HL-60 (cell line): ENCODE measurements at regions not wholly inside any gene's neighbourhood (a gene's known extent, or its start where the extent isn't known, plus 50 kb on each side); places are given as distances from the start of the nearest gene placed in this dataset.

Experiments used
- DNase-seq, 2 experiments: peaks; one replicate each; pipeline ENCODE4 v3.0.0-alpha.2; 2010 to 2020; ENCODE audit warnings: low read depth in 1 of 2, low spot score in 1 of 2
- H3K27ac ChIP-seq: fragments of 250-450 bp; sonication (Bioruptor Pico); replicated peaks from 2 replicates; pipeline ENCODE4 v1.5.1; 2020; ENCODE audit warnings: mild to moderate bottlenecking, moderate library complexity
- H3K27me3 ChIP-seq: fragments of 250-450 bp; sonication (Bioruptor Pico); 2 replicates; pipeline ENCODE4 v1.5.1; 2021; ENCODE audit warnings: mild to moderate bottlenecking, moderate library complexity; ENCODE audit not compliant: insufficient read depth, poor library complexity, severe bottlenecking
- H3K4me3 ChIP-seq: replicated peaks from 2 replicates; pipeline ENCODE4 v1.5.1; 2011; ENCODE audit warnings: mild to moderate bottlenecking, control low read depth, low read length; ENCODE audit not compliant: insufficient read depth
- GABPA ChIP-seq: IDR thresholded peaks from 2 replicates; pipeline ENCODE4 v1.6.1; 2012; ENCODE audit warnings: low read depth
- POLR2AphosphoS5 ChIP-seq: IDR thresholded peaks from 2 replicates; pipeline ENCODE4 v1.6.1; 2012; ENCODE audit warnings: low read depth
- SPI1 ChIP-seq: IDR thresholded peaks from 2 replicates; pipeline ENCODE4 v1.6.1; 2012; ENCODE audit warnings: low read depth, mild to moderate bottlenecking, borderline replicate concordance
- TF ChIP-seq, protein P1 (sequence below): IDR thresholded peaks from 2 replicates; pipeline ENCODE4 v1.6.1; 2012; ENCODE audit warnings: low read depth; ENCODE audit not compliant: insufficient replicate concordance
- TF ChIP-seq, protein P2 (sequence below): IDR thresholded peaks from one replicate; pipeline ENCODE4 v1.5.1; 2011; ENCODE audit warnings: low read length, control low read depth, inconsistent platforms; ENCODE audit not compliant: insufficient read depth

DNA sequence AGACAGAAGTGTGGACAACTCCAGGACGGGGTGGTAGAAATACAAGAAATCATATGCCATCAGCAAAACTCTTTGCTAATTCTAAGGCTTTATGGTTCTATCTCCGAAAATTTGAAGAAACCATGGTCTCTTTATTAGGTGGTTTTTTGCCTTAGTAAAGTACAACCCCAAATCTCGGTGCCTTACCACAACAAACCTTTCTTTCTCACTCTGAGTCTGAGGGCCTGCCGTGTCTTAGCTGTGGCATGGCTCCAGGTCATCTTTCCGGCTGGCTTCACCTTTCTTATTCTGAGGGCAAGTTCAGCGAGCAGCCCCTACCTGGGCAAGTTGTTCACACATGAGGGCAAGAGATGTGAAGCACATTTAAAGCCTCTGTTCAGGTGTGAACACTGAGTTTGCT, 280.6 kb downstream of the TTLL7 start:
- DNase-seq = no peak
- no peak overlapping the region for H3K27ac ChIP-seq
- no peak overlapping the region for H3K4me3 ChIP-seq
- TF ChIP-seq, protein P1, sequence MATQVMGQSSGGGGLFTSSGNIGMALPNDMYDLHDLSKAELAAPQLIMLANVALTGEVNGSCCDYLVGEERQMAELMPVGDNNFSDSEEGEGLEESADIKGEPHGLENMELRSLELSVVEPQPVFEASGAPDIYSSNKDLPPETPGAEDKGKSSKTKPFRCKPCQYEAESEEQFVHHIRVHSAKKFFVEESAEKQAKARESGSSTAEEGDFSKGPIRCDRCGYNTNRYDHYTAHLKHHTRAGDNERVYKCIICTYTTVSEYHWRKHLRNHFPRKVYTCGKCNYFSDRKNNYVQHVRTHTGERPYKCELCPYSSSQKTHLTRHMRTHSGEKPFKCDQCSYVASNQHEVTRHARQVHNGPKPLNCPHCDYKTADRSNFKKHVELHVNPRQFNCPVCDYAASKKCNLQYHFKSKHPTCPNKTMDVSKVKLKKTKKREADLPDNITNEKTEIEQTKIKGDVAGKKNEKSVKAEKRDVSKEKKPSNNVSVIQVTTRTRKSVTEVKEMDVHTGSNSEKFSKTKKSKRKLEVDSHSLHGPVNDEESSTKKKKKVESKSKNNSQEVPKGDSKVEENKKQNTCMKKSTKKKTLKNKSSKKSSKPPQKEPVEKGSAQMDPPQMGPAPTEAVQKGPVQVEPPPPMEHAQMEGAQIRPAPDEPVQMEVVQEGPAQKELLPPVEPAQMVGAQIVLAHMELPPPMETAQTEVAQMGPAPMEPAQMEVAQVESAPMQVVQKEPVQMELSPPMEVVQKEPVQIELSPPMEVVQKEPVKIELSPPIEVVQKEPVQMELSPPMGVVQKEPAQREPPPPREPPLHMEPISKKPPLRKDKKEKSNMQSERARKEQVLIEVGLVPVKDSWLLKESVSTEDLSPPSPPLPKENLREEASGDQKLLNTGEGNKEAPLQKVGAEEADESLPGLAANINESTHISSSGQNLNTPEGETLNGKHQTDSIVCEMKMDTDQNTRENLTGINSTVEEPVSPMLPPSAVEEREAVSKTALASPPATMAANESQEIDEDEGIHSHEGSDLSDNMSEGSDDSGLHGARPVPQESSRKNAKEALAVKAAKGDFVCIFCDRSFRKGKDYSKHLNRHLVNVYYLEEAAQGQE = no peak
- no peak for TF ChIP-seq POLR2AphosphoS5
- TF ChIP-seq, protein P2, sequence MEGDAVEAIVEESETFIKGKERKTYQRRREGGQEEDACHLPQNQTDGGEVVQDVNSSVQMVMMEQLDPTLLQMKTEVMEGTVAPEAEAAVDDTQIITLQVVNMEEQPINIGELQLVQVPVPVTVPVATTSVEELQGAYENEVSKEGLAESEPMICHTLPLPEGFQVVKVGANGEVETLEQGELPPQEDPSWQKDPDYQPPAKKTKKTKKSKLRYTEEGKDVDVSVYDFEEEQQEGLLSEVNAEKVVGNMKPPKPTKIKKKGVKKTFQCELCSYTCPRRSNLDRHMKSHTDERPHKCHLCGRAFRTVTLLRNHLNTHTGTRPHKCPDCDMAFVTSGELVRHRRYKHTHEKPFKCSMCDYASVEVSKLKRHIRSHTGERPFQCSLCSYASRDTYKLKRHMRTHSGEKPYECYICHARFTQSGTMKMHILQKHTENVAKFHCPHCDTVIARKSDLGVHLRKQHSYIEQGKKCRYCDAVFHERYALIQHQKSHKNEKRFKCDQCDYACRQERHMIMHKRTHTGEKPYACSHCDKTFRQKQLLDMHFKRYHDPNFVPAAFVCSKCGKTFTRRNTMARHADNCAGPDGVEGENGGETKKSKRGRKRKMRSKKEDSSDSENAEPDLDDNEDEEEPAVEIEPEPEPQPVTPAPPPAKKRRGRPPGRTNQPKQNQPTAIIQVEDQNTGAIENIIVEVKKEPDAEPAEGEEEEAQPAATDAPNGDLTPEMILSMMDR = no peak
- no peak for TF ChIP-seq GABPA
- no peak for TF ChIP-seq SPI1
- H3K27me3 ChIP-seq = no peaks in the 10 kb centered on the region

DNA sequence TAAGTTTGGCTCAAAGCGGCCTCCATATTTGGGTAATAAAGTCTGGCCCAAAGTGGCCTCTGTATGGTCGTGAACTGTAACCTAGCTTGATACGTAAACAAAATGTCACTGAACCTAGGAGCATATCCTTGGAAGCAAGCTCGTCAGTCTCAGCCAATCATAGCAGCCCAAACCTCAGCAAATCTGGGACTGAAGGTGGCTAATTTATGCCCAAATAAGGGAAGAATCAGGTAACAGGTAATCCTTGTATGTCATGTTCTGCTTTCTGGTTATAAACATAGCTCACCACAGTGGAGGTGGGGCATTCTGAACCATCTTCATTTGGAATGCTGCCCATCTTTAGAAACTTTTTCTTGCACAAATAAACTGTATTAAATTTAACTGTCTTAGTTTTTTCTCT, 281.1 kb downstream of the TTLL7 start:
- TF ChIP-seq GABPA (no peak), SPI1 (no peak)
- TF ChIP-seq, protein P1 = no peak
- TF ChIP-seq, protein P2 = no peak
- DNase-seq = no peak
- H3K27me3 ChIP-seq = no peaks in the 10 kb centered on the region
- H3K4me3 ChIP-seq = no peak overlapping the region
- no peak overlapping the region for H3K27ac ChIP-seq

DNA sequence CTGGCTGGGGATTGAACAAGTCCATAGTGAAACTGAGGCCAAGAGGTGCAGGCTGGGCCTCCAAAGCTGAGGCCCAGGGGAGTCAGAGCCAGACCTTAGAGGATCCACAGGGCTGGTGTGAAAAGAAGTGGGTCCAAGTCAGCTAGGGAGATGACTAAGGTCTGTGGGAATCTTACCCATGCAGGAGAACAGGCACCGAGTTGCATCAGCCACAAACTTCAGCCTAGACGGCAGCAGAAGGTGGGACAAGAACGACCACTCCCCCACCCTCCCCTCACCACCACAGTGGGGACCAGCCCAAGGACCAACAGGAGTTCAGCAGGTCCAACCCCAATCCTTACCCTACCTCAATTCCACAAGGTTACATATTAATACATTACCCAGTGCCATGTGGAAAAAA, 282.3 kb downstream of the TTLL7 start:
- no peaks in the 10 kb centered on the region for H3K27me3 ChIP-seq
- DNase-seq = no peak
- H3K27ac ChIP-seq = no peak overlapping the region
- H3K4me3 ChIP-seq = no peak overlapping the region
- TF ChIP-seq, protein P1 = no peak

DNA sequence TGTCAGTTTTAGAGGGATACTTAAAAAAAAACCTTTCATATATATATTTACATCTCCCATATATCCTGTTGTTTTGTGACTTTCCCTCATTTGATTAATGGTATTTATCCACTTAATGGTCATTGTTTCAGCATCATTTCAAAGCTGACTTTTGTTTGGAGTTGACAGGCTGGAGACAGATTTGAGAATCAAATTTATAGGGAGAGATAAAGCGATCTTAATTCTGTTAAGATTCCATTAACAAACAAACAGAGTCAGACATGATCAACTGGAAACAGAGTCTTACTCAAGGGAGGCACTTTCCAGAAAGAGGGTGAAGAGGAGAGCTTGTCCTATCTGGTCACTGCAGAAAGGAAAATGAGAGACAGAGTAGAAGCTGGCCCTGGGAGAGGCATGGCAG, 283.4 kb downstream of the TTLL7 start:
- Histone ChIP-seq H3K27ac (no peak overlapping the region), H3K27me3 (no peaks in the 10 kb centered on the region), H3K4me3 (no peak overlapping the region)
- TF ChIP-seq, protein P1 = no peak
- TF ChIP-seq POLR2AphosphoS5 (no peak), SPI1 (no peak), GABPA (no peak)
- TF ChIP-seq, protein P2 = no peak
- DNase-seq = no peak
